HPDE6-E6E7 (cell line): ENCODE measurements at regions not wholly inside any gene's neighbourhood (a gene's known extent, or its start where the extent isn't known, plus 50 kb on each side); places are given as distances from the start of the nearest gene placed in this dataset.
A peak's percentile ranks its signal among the peaks of the same experiment; 100 is the strongest.
"Not testable (repeated sequence)": the region's sequence is repeated elsewhere in the genome, so short reads cannot be mapped to it uniquely, and the experiment has no call there.

Source experiments
- DNase-seq: peaks from one replicate; pipeline ENCODE4 v3.0.0; 2011; ENCODE audit warnings: missing footprints; ENCODE audit errors: extremely low spot score

GRCh38 chr6:132142308-132142707 is 191.1 kb upstream of the CCN2 start:
- DNase-seq = no peak

- DNase-seq = no peak
Observed at GRCh38 chr6:132140189-132140588, 189.0 kb upstream of the CCN2 start.

- no peak for DNase-seq
Observed at GRCh38 chr6:132139611-132140010, 188.4 kb upstream of the CCN2 start.

- DNase-seq = no peak
Observed at GRCh38 chr6:132136981-132137380, 185.8 kb upstream of the CCN2 start.

- DNase-seq = no peak
Observed at GRCh38 chr6:132135409-132135808, 184.2 kb upstream of the CCN2 start.

- DNase-seq = no peak
Observed at GRCh38 chr6:132133736-132134445, 182.7 kb upstream of the CCN2 start.

GRCh38 chr6:132132924-132133639 is 181.9 kb upstream of the CCN2 start:
- DNase-seq = peak; percentile 27

GRCh38 chr6:132132422-132132821 is 181.2 kb upstream of the CCN2 start:
- DNase-seq = no peak

- DNase-seq = peak; percentile 82
Observed at GRCh38 chr6:132131758-132132157, 180.6 kb upstream of the CCN2 start.

GRCh38 chr6:132131351-132131750 is 180.2 kb upstream of the CCN2 start:
- no peak for DNase-seq

GRCh38 chr6:132130626-132131298 is 179.6 kb upstream of the CCN2 start:
- no peak for DNase-seq

- no peak for DNase-seq
Observed at GRCh38 chr6:132128424-132128823, 177.3 kb upstream of the CCN2 start.

GRCh38 chr6:132126150-132126549 is 175.0 kb upstream of the CCN2 start:
- DNase-seq = no peak

GRCh38 chr6:132122871-132123270 is 171.7 kb upstream of the CCN2 start:
- DNase-seq = no peak

GRCh38 chr6:132122176-132122575 is 171.0 kb upstream of the CCN2 start:
- DNase-seq = no peak

GRCh38 chr6:132118144-132118543 is 167.0 kb upstream of the CCN2 start:
- no peak for DNase-seq

- DNase-seq = peak; percentile 13
Observed at GRCh38 chr6:132115714-132116366, 164.7 kb upstream of the CCN2 start.

GRCh38 chr6:132114201-132114825 is 163.1 kb upstream of the CCN2 start:
- DNase-seq = no peak

GRCh38 chr6:132109752-132110151 is 158.6 kb upstream of the CCN2 start:
- not testable (repeated sequence) for DNase-seq

GRCh38 chr6:132107896-132108295 is 156.7 kb upstream of the CCN2 start:
- no peak for DNase-seq

GRCh38 chr6:132101535-132101934 is 150.4 kb upstream of the CCN2 start:
- DNase-seq = no peak
